Osteocyte (in vitro differentiated cells): ENCODE measurements at regions not wholly inside any gene's neighbourhood (a gene's known extent, or its start where the extent isn't known, plus 50 kb on each side); places are given as distances from the start of the nearest gene placed in this dataset.
"Not testable (repeated sequence)": the region's sequence is repeated elsewhere in the genome, so short reads cannot be mapped to it uniquely, and the experiment has no call there.

Experiments used
- DNase-seq: peaks from one replicate; pipeline ENCODE4 v3.0.0; 2021; ENCODE audit warnings: mixed read lengths; ENCODE audit not compliant: unreplicated experiment; ENCODE audit errors: extremely low spot score
- H3K27ac Mint-ChIP-seq: one replicate; pipeline ENCODE4 v1.8.0; 2021; ENCODE audit warnings: mild to moderate bottlenecking, mixed read lengths; ENCODE audit not compliant: unreplicated experiment
- H3K27me3 Mint-ChIP-seq: one replicate; pipeline ENCODE4 v1.8.0; 2021; ENCODE audit warnings: mixed read lengths; ENCODE audit not compliant: unreplicated experiment
- H3K36me3 Mint-ChIP-seq: one replicate; pipeline ENCODE4 v1.8.0; 2021; ENCODE audit warnings: mixed read lengths; ENCODE audit not compliant: unreplicated experiment
- H3K4me1 Mint-ChIP-seq: one replicate; pipeline ENCODE4 v1.8.0; 2021; ENCODE audit warnings: mixed read lengths; ENCODE audit not compliant: unreplicated experiment
- H3K4me3 Mint-ChIP-seq: one replicate; pipeline ENCODE4 v1.8.0; 2021; ENCODE audit warnings: mild to moderate bottlenecking, moderate library complexity, mixed read lengths; ENCODE audit not compliant: unreplicated experiment
- H3K9me3 Mint-ChIP-seq: one replicate; pipeline ENCODE4 v1.8.0; 2021; ENCODE audit warnings: mixed read lengths; ENCODE audit not compliant: unreplicated experiment
- CTCF ChIP-seq: fragments of 200-600 bp; sonication (generic); IDR thresholded peaks from 2 replicates; pipeline ENCODE4 v1.5.0; 2021; ENCODE audit warnings: antibody characterized with exemption, mild to moderate bottlenecking, moderate library complexity

- no peaks in the 10 kb centered on the region for H3K36me3 Mint-ChIP-seq
- H3K27me3 Mint-ChIP-seq = peaks cover 6% of the 10 kb centered on the region
- no peak overlapping the region for H3K27ac Mint-ChIP-seq
- no peak for TF ChIP-seq CTCF
- no peaks in the 10 kb centered on the region for H3K9me3 Mint-ChIP-seq
- DNase-seq = no peak
- H3K4me1 Mint-ChIP-seq = peaks cover 12% of the 10 kb centered on the region
- no peak overlapping the region for H3K4me3 Mint-ChIP-seq
Observed at GRCh38 chr4:26194764-26195163, 126.0 kb upstream of the RBPJ start.

- H3K36me3 Mint-ChIP-seq = no peaks in the 10 kb centered on the region
- H3K9me3 Mint-ChIP-seq = no peaks in the 10 kb centered on the region
- peaks cover 19% of the 10 kb centered on the region for H3K27me3 Mint-ChIP-seq
- DNase-seq = no peak
- no peak overlapping the region for H3K4me3 Mint-ChIP-seq
- H3K4me1 Mint-ChIP-seq = peaks cover 12% of the 10 kb centered on the region
- no peak overlapping the region for H3K27ac Mint-ChIP-seq
- no peak for TF ChIP-seq CTCF
Observed at GRCh38 chr4:26196567-26196966, 124.2 kb upstream of the RBPJ start.

GRCh38 chr4:26197018-26197779 is 123.6 kb upstream of the RBPJ start:
- TF ChIP-seq CTCF = no peak
- Mint-ChIP-seq H3K27ac (no peak overlapping the region), H3K9me3 (no peaks in the 10 kb centered on the region), H3K27me3 (peaks cover 25% of the 10 kb centered on the region), H3K4me1 (peaks cover 12% of the 10 kb centered on the region), H3K36me3 (no peaks in the 10 kb centered on the region), H3K4me3 (no peak overlapping the region)
- no peak for DNase-seq

GRCh38 chr4:26198931-26199330 is 121.9 kb upstream of the RBPJ start:
- not testable (repeated sequence) for DNase-seq, H3K4me3 Mint-ChIP-seq, H3K36me3 Mint-ChIP-seq, H3K27ac Mint-ChIP-seq, H3K9me3 Mint-ChIP-seq
- Mint-ChIP-seq H3K27me3 (peaks cover 38% of the 10 kb centered on the region), H3K4me1 (peaks cover 12% of the 10 kb centered on the region)

- H3K9me3 Mint-ChIP-seq = no peaks in the 10 kb centered on the region
- TF ChIP-seq CTCF = no peak
- peaks cover 38% of the 10 kb centered on the region for H3K27me3 Mint-ChIP-seq
- no peaks in the 10 kb centered on the region for H3K36me3 Mint-ChIP-seq
- peaks cover 12% of the 10 kb centered on the region for H3K4me1 Mint-ChIP-seq
- no peak overlapping the region for H3K27ac Mint-ChIP-seq
- H3K4me3 Mint-ChIP-seq = no peak overlapping the region
- no peak for DNase-seq
Observed at GRCh38 chr4:26199596-26199995, 121.2 kb upstream of the RBPJ start.
